ENCODE measurements at regions not wholly inside any gene's neighbourhood (a gene's known extent, or its start where the extent isn't known, plus 50 kb on each side); places are given as distances from the start of the nearest gene placed in this dataset.

- TF ChIP-seq, protein P1, sequence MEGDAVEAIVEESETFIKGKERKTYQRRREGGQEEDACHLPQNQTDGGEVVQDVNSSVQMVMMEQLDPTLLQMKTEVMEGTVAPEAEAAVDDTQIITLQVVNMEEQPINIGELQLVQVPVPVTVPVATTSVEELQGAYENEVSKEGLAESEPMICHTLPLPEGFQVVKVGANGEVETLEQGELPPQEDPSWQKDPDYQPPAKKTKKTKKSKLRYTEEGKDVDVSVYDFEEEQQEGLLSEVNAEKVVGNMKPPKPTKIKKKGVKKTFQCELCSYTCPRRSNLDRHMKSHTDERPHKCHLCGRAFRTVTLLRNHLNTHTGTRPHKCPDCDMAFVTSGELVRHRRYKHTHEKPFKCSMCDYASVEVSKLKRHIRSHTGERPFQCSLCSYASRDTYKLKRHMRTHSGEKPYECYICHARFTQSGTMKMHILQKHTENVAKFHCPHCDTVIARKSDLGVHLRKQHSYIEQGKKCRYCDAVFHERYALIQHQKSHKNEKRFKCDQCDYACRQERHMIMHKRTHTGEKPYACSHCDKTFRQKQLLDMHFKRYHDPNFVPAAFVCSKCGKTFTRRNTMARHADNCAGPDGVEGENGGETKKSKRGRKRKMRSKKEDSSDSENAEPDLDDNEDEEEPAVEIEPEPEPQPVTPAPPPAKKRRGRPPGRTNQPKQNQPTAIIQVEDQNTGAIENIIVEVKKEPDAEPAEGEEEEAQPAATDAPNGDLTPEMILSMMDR (IDR thresholded peaks at IDR 0.05; ENCODE audit: partially characterized antibody, unreplicated experiment), result no peak
Measured at GRCh38 chr2:4831751-4832150, 860.4 kb upstream of the SOX11 start.

GRCh38 chr2:4832642-4833041, 859.5 kb upstream of the SOX11 start:
- no peak overlapping the region for H3K4me3 Mint-ChIP-seq (ENCODE audit: unreplicated experiment)
- no peaks in the 10 kb centered on the region for H3K9me3 Mint-ChIP-seq (ENCODE audit: unreplicated experiment)
- H3K36me3 Mint-ChIP-seq (ENCODE audit: unreplicated experiment), result peaks cover 10% of the 10 kb centered on the region

More at GRCh38 chr2:4831751-4832150, 860.4 kb upstream of the SOX11 start:
- no peaks in the 10 kb centered on the region for H3K27me3 Mint-ChIP-seq (ENCODE audit: unreplicated experiment)
- H3K4me1 Mint-ChIP-seq (ENCODE audit: low read depth, unreplicated experiment), result peaks cover 1% of the 10 kb centered on the region
- H3K27ac Mint-ChIP-seq (ENCODE audit: unreplicated experiment), result no peak overlapping the region
- H3K9me3 Mint-ChIP-seq (ENCODE audit: unreplicated experiment), result no peaks in the 10 kb centered on the region
- no peak overlapping the region for H3K4me3 Mint-ChIP-seq (ENCODE audit: unreplicated experiment)
- no peak for DNase-seq
- peaks cover under 1% of the 10 kb centered on the region for H3K36me3 Mint-ChIP-seq (ENCODE audit: unreplicated experiment)

GRCh38 chr2:4838626-4839025, 853.6 kb upstream of the SOX11 start:
- H3K4me3 Mint-ChIP-seq (ENCODE audit: unreplicated experiment), result no peak overlapping the region
- H3K4me1 Mint-ChIP-seq (ENCODE audit: low read depth, unreplicated experiment), result peaks cover 10% of the 10 kb centered on the region
- no peak for DNase-seq
- TF ChIP-seq, protein P1 (IDR thresholded peaks at IDR 0.05; ENCODE audit: partially characterized antibody, unreplicated experiment), result no peak
- H3K36me3 Mint-ChIP-seq (ENCODE audit: unreplicated experiment), result peaks cover 21% of the 10 kb centered on the region
- peaks cover 2% of the 10 kb centered on the region for H3K27me3 Mint-ChIP-seq (ENCODE audit: unreplicated experiment)
- peaks cover 2% of the 10 kb centered on the region for H3K9me3 Mint-ChIP-seq (ENCODE audit: unreplicated experiment)
- no peak overlapping the region for H3K27ac Mint-ChIP-seq (ENCODE audit: unreplicated experiment)

More at GRCh38 chr2:4832642-4833041, 859.5 kb upstream of the SOX11 start:
- Mint-ChIP-seq H3K27me3 (ENCODE audit: unreplicated experiment) (peaks cover 2% of the 10 kb centered on the region), H3K4me1 (ENCODE audit: low read depth, unreplicated experiment) (peaks cover 1% of the 10 kb centered on the region), H3K27ac (ENCODE audit: unreplicated experiment) (no peak overlapping the region)
- no peak for DNase-seq
- TF ChIP-seq, protein P1 (IDR thresholded peaks at IDR 0.05; ENCODE audit: partially characterized antibody, unreplicated experiment), result no peak

GRCh38 chr2:4840791-4841190, 851.4 kb upstream of the SOX11 start:
- peaks cover 10% of the 10 kb centered on the region for H3K4me1 Mint-ChIP-seq (ENCODE audit: low read depth, unreplicated experiment)
- H3K4me3 Mint-ChIP-seq (ENCODE audit: unreplicated experiment), result no peak overlapping the region
- peaks cover 2% of the 10 kb centered on the region for H3K27me3 Mint-ChIP-seq (ENCODE audit: unreplicated experiment)
- TF ChIP-seq, protein P1 (IDR thresholded peaks at IDR 0.05; ENCODE audit: partially characterized antibody, unreplicated experiment), result no peak
- H3K27ac Mint-ChIP-seq (ENCODE audit: unreplicated experiment), result no peak overlapping the region
- DNase-seq, result no peak
- H3K36me3 Mint-ChIP-seq (ENCODE audit: unreplicated experiment), result peaks cover 30% of the 10 kb centered on the region
- H3K9me3 Mint-ChIP-seq (ENCODE audit: unreplicated experiment), result peaks cover 2% of the 10 kb centered on the region

DNA sequence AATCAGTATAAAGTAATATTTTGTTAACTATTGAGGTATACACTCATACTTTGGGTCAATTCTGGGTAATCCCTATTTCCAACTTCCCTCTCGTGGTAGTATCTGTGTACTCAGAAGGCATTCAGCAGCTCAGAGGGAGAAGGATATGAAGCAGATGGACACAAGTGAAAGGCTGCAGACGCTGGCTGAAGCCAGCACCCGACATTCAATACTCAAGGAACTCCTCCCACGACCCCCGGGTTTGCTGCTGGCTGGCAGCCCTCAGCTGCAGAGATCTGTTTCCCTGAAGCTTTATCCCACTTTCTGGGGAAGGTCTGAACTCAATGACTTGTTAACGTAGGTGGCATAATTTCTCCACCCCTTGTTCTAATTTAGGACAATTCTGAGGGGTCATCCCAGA, 847.3 kb upstream of the SOX11 start:
- TF ChIP-seq, protein P1 (IDR thresholded peaks at IDR 0.05; ENCODE audit: partially characterized antibody, unreplicated experiment), result no peak
- peaks cover 2% of the 10 kb centered on the region for H3K9me3 Mint-ChIP-seq (ENCODE audit: unreplicated experiment)
- no peak overlapping the region for H3K27ac Mint-ChIP-seq (ENCODE audit: unreplicated experiment)
- H3K27me3 Mint-ChIP-seq (ENCODE audit: unreplicated experiment), result no peaks in the 10 kb centered on the region
- H3K4me3 Mint-ChIP-seq (ENCODE audit: unreplicated experiment), result no peak overlapping the region
- peaks cover 20% of the 10 kb centered on the region for H3K36me3 Mint-ChIP-seq (ENCODE audit: unreplicated experiment)
- no peak for DNase-seq
- H3K4me1 Mint-ChIP-seq (ENCODE audit: low read depth, unreplicated experiment), result peaks cover 7% of the 10 kb centered on the region
